DND-41 (cell line): ENCODE measurements at regions not wholly inside any gene's neighbourhood (a gene's known extent, or its start where the extent isn't known, plus 50 kb on each side); places are given as distances from the start of the nearest gene placed in this dataset.

Experiments
- EZH2 ChIP-seq: IDR thresholded peaks from 3 replicates; pipeline ENCODE4 v1.6.1; 2012; ENCODE audit warnings: borderline replicate concordance, low read depth, mild to moderate bottlenecking, moderate library complexity, low read length, inconsistent platforms; ENCODE audit not compliant: severe bottlenecking
- TF ChIP-seq, protein P1 (sequence below): IDR thresholded peaks from 2 replicates; pipeline ENCODE4 v1.5.1; 2012; ENCODE audit warnings: borderline replicate concordance, low read length, moderate library complexity, mild to moderate bottlenecking; ENCODE audit not compliant: poor library complexity, severe bottlenecking; ENCODE audit errors: extremely low read depth

DNA sequence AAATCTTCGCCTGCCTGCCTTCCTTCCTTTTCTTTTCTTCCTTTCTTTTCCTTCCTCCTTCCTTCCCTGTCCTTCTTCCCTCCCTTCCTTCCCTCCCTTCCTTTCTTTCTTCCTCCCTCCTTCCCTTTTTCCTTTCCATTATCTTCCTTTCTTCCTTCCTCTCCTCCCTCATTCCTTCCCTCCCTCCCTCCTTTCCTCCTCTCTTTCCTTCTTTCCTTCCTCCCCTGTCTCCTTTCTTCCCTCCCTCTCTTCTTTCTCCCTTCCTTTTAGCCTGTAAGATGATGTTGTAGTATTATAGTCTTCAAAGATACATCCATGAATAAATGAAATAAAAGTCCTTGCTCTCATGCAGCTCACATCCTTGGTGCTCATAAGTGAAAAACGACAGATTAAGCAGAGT is 539.3 kb downstream of the RBFOX1 start:
- TF ChIP-seq, protein P1, sequence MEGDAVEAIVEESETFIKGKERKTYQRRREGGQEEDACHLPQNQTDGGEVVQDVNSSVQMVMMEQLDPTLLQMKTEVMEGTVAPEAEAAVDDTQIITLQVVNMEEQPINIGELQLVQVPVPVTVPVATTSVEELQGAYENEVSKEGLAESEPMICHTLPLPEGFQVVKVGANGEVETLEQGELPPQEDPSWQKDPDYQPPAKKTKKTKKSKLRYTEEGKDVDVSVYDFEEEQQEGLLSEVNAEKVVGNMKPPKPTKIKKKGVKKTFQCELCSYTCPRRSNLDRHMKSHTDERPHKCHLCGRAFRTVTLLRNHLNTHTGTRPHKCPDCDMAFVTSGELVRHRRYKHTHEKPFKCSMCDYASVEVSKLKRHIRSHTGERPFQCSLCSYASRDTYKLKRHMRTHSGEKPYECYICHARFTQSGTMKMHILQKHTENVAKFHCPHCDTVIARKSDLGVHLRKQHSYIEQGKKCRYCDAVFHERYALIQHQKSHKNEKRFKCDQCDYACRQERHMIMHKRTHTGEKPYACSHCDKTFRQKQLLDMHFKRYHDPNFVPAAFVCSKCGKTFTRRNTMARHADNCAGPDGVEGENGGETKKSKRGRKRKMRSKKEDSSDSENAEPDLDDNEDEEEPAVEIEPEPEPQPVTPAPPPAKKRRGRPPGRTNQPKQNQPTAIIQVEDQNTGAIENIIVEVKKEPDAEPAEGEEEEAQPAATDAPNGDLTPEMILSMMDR: no peak
- TF ChIP-seq EZH2: no peak
